HCT116 (cell line): ENCODE measurements at regions not wholly inside any gene's neighbourhood (a gene's known extent, or its start where the extent isn't known, plus 50 kb on each side); places are given as distances from the start of the nearest gene placed in this dataset.
"Not testable (repeated sequence)": the region's sequence is repeated elsewhere in the genome, so short reads cannot be mapped to it uniquely, and the experiment has no call there.

ENCODE experiments used
- POLR2A ChIP-seq: IDR thresholded peaks from 2 replicates; pipeline ENCODE4 v1.7.0; 2011; ENCODE audit warnings: borderline replicate concordance; ENCODE audit not compliant: insufficient read depth, insufficient read length; ENCODE audit errors: extremely low read depth
- YY1 ChIP-seq: IDR thresholded peaks from 2 replicates; pipeline ENCODE4 v1.6.1; 2011; ENCODE audit warnings: low read length, low read depth, moderate library complexity, mild to moderate bottlenecking; ENCODE audit not compliant: insufficient replicate concordance; ENCODE audit errors: extremely low read depth
- TF ChIP-seq, protein P1 (sequence below): IDR thresholded peaks from 2 replicates; pipeline ENCODE4 v1.6.1; 2012

DNA sequence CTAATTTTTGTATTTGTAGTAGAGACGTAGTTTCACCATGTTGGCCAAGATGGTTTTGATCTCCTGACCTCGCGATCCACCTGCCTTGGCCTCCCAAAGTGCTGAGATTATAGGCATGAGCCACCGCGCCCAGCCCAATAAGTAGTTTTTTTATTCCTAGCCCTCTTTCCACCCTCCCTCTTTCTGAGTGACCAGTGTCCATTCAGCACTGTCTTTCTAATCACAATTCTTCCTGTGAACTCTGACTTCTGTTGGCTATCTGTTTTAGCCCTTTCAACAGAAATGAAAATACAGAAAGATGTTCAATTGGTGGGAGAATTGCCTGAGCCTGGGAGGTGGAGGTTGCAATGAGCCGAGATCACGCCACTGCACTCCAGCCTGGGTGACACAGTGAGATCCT lies 122.3 kb upstream of the LIFR start:
- TF ChIP-seq, protein P1, sequence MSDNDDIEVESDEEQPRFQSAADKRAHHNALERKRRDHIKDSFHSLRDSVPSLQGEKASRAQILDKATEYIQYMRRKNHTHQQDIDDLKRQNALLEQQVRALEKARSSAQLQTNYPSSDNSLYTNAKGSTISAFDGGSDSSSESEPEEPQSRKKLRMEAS, result not testable (repeated sequence)
- TF ChIP-seq POLR2A, YY1: not testable (repeated sequence)
